SK-N-SH treated with all-trans-retinoic acid at 6 μM for 48 hours (cell line): ENCODE measurements at regions not wholly inside any gene's neighbourhood (a gene's known extent, or its start where the extent isn't known, plus 50 kb on each side); places are given as distances from the start of the nearest gene placed in this dataset.

Experiments
- ATAC-seq: fragments of 200-7000 bp; cut with Tn5 transposase; 3 replicates; pipeline ENCODE4 v1.9.1; 2020; ENCODE audit warnings: mild to moderate bottlenecking, moderate library complexity
- ARNTL ChIP-seq: fragments of 450-650 bp; formaldehyde crosslinking; IDR thresholded peaks from 2 replicates; pipeline ENCODE4 v1.5.0; 2020; ENCODE audit warnings: low read depth, mild to moderate bottlenecking, moderate library complexity, borderline replicate concordance
- BACH2 ChIP-seq: fragments of 250-450 bp; sonication (Bioruptor Pico); IDR thresholded peaks from 2 replicates; pipeline ENCODE4 v1.9.0; 2021; ENCODE audit warnings: mild to moderate bottlenecking, borderline replicate concordance
- CREB5 ChIP-seq: fragments of 250-450 bp; sonication (Bioruptor Pico); IDR thresholded peaks from 2 replicates; pipeline ENCODE4 v1.5.1; 2020; ENCODE audit warnings: low read depth, mild to moderate bottlenecking, moderate library complexity
- ESRRG ChIP-seq: fragments of 250-450 bp; sonication (Bioruptor Pico); IDR thresholded peaks from 2 replicates; pipeline ENCODE4 v1.6.1; 2021; ENCODE audit warnings: mild to moderate bottlenecking
- GLIS3 ChIP-seq: fragments of 250-450 bp; sonication (Bioruptor Pico); IDR thresholded peaks from 2 replicates; pipeline ENCODE4 v1.5.0; 2020; ENCODE audit warnings: mild to moderate bottlenecking, moderate library complexity
- ISL1 ChIP-seq: fragments of 250-450 bp; sonication (Bioruptor Pico); IDR thresholded peaks from 2 replicates; pipeline ENCODE4 v2.1.2; 2022; ENCODE audit warnings: mild to moderate bottlenecking, moderate library complexity
- OSR1 ChIP-seq: fragments of 250-450 bp; sonication (Bioruptor Pico); IDR thresholded peaks from 2 replicates; pipeline ENCODE4 v1.8.0; 2022; ENCODE audit warnings: moderate library complexity, mild to moderate bottlenecking, inconsistent platforms
- PPARA ChIP-seq: fragments of 250-450 bp; sonication (Bioruptor Pico); IDR thresholded peaks from 2 replicates; pipeline ENCODE4 v1.5.0; 2020; ENCODE audit warnings: mild to moderate bottlenecking, borderline replicate concordance
- RARB ChIP-seq: fragments of 250-450 bp; sonication (Bioruptor Pico); IDR thresholded peaks from 2 replicates; pipeline ENCODE4 v1.8.0; 2021; ENCODE audit warnings: mild to moderate bottlenecking, moderate library complexity
- TCF4 ChIP-seq: fragments of 250-450 bp; sonication (Bioruptor Pico); IDR thresholded peaks from 2 replicates; pipeline ENCODE4 v1.8.0; 2021; ENCODE audit warnings: mild to moderate bottlenecking, moderate library complexity, borderline replicate concordance
- TOX ChIP-seq: fragments of 250-450 bp; sonication (Bioruptor Pico); IDR thresholded peaks from 2 replicates; pipeline ENCODE4 v1.8.0; 2021; ENCODE audit warnings: mild to moderate bottlenecking, moderate library complexity, borderline replicate concordance
- TSHZ2 ChIP-seq: fragments of 250-450 bp; sonication (Bioruptor Pico); IDR thresholded peaks from 2 replicates; pipeline ENCODE4 v1.5.0; 2020; ENCODE audit warnings: mild to moderate bottlenecking, moderate library complexity
- ZC3H10 ChIP-seq: fragments of 250-450 bp; sonication (Bioruptor Pico); IDR thresholded peaks from 2 replicates; pipeline ENCODE4 v1.5.1; 2021; ENCODE audit warnings: mild to moderate bottlenecking, moderate library complexity
- ZFP3 ChIP-seq: fragments of 250-450 bp; sonication (Bioruptor Pico); IDR thresholded peaks from 2 replicates; pipeline ENCODE4 v1.5.0; 2020; ENCODE audit warnings: mild to moderate bottlenecking, moderate library complexity
- ZFP30 ChIP-seq: fragments of 450-650 bp; formaldehyde crosslinking; IDR thresholded peaks from 2 replicates; pipeline ENCODE4 v1.5.0; 2022; ENCODE audit warnings: mild to moderate bottlenecking, moderate library complexity
- ZNF565 ChIP-seq: fragments of 450-650 bp; formaldehyde crosslinking; conservative IDR thresholded peaks from 2 replicates; pipeline ENCODE4 v1.5.0; 2020; ENCODE audit warnings: low read depth, mild to moderate bottlenecking, moderate library complexity
- ZNF8 ChIP-seq: fragments of 450-650 bp; formaldehyde crosslinking; IDR thresholded peaks from 2 replicates; pipeline ENCODE4 v1.5.0; 2020; ENCODE audit warnings: mild to moderate bottlenecking, moderate library complexity
- TF ChIP-seq, protein P1 (sequence below): fragments of 250-450 bp; sonication (Bioruptor Pico); IDR thresholded peaks from 2 replicates; pipeline ENCODE4 v1.5.1; 2021; ENCODE audit warnings: mild to moderate bottlenecking, moderate library complexity
- TF ChIP-seq, protein P2 (sequence below): fragments of 250-450 bp; sonication (Bioruptor Pico); IDR thresholded peaks from 2 replicates; pipeline ENCODE4 v1.8.0; 2020; ENCODE audit warnings: mild to moderate bottlenecking, moderate library complexity, borderline replicate concordance
- TF ChIP-seq, protein P3 (sequence below): fragments of 250-450 bp; sonication (Bioruptor Pico); IDR thresholded peaks from 2 replicates; pipeline ENCODE4 v1.8.0; 2021; ENCODE audit warnings: low read depth, mild to moderate bottlenecking, moderate library complexity, borderline replicate concordance

GRCh38 chr13:44120043-44120442, 240.3 kb downstream of the LACC1 start:
- no peak for ATAC-seq
- TF ChIP-seq TSHZ2 (CRISPR knock-in tag) (no peak), ISL1 (CRISPR knock-in tag) (no peak), PPARA (CRISPR knock-in tag) (no peak), BACH2 (no peak), ZNF565 (CRISPR knock-in tag) (no peak), ZNF8 (CRISPR knock-in tag) (no peak), OSR1 (CRISPR knock-in tag) (no peak), TCF4 (CRISPR knock-in tag) (no peak), ESRRG (no peak), ARNTL (CRISPR knock-in tag) (no peak), GLIS3 (no peak), RARB (CRISPR knock-in tag) (no peak), ZC3H10 (CRISPR knock-in tag) (no peak), ZFP3 (no peak), TOX (CRISPR knock-in tag) (no peak), ZFP30 (CRISPR knock-in tag) (no peak)
- TF ChIP-seq, protein P1, sequence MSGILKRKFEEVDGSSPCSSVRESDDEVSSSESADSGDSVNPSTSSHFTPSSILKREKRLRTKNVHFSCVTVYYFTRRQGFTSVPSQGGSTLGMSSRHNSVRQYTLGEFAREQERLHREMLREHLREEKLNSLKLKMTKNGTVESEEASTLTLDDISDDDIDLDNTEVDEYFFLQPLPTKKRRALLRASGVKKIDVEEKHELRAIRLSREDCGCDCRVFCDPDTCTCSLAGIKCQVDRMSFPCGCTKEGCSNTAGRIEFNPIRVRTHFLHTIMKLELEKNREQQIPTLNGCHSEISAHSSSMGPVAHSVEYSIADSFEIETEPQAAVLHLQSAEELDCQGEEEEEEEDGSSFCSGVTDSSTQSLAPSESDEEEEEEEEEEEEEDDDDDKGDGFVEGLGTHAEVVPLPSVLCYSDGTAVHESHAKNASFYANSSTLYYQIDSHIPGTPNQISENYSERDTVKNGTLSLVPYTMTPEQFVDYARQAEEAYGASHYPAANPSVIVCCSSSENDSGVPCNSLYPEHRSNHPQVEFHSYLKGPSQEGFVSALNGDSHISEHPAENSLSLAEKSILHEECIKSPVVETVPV (CRISPR knock-in tag) = no peak
- TF ChIP-seq, protein P2, sequence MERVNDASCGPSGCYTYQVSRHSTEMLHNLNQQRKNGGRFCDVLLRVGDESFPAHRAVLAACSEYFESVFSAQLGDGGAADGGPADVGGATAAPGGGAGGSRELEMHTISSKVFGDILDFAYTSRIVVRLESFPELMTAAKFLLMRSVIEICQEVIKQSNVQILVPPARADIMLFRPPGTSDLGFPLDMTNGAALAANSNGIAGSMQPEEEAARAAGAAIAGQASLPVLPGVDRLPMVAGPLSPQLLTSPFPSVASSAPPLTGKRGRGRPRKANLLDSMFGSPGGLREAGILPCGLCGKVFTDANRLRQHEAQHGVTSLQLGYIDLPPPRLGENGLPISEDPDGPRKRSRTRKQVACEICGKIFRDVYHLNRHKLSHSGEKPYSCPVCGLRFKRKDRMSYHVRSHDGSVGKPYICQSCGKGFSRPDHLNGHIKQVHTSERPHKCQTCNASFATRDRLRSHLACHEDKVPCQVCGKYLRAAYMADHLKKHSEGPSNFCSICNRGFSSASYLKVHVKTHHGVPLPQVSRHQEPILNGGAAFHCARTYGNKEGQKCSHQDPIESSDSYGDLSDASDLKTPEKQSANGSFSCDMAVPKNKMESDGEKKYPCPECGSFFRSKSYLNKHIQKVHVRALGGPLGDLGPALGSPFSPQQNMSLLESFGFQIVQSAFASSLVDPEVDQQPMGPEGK = no peak
- TF ChIP-seq, protein P3, sequence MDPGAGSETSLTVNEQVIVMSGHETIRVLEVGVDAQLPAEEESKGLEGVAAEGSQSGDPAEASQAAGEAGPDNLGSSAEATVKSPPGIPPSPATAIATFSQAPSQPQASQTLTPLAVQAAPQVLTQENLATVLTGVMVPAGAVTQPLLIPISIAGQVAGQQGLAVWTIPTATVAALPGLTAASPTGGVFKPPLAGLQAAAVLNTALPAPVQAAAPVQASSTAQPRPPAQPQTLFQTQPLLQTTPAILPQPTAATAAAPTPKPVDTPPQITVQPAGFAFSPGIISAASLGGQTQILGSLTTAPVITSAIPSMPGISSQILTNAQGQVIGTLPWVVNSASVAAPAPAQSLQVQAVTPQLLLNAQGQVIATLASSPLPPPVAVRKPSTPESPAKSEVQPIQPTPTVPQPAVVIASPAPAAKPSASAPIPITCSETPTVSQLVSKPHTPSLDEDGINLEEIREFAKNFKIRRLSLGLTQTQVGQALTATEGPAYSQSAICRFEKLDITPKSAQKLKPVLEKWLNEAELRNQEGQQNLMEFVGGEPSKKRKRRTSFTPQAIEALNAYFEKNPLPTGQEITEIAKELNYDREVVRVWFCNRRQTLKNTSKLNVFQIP (CRISPR knock-in tag) = no peak

DNA sequence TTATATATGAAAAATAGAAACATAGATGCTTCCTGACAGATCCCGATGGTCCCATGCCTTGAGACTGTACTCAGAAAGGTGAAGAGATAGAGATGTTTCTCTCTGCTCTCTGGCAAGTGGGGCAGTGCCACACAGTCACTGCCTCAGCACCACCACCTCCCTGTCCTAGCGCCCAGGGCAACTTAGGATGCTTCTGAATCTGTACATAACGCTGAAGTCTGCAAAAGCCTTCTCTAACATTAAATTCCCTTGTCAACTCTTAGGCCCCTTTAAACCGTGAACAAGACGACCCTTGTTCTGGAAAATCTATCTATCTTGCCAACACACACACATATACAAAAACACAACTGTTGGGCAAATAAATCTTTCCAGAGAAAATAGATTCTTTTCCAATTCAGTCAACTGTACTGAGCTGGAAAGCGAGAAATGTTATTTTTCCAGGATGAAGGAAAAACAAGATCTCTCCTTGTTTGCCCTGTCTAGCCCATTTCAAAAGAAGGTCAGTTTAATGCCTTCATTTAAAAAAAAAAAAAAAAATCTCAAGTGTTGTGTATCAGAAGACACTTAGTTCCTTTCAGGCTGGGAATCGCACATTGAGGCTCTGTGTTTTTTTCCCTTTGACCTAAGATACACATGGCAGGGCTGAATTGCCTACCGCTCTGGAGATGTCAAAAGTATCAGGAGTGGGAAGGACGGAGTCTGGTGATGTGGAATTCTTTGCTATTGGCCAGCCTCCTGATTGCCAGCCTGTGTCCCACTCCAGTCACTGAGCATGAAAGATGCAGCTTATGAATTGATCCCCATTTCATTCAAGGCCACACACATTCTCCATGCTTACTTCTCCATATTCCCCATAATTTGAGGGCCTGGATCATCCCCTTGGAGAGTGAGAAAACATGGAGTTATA, 241.4 kb downstream of the LACC1 start:
- TF ChIP-seq, protein P3 (CRISPR knock-in tag) = no peak
- no peak for TF ChIP-seq OSR1 (CRISPR knock-in tag)
- TF ChIP-seq CREB5 = no peak
- TF ChIP-seq ZFP30 (CRISPR knock-in tag) = no peak
- TF ChIP-seq TSHZ2 (CRISPR knock-in tag) = no peak
- no peak for TF ChIP-seq ESRRG
- TF ChIP-seq, protein P1 (CRISPR knock-in tag) = no peak
- TF ChIP-seq RARB (CRISPR knock-in tag) = no peak
- TF ChIP-seq ZFP3 = no peak
- TF ChIP-seq ISL1 (CRISPR knock-in tag) = no peak
- TF ChIP-seq ZNF8 (CRISPR knock-in tag) = no peak
- ATAC-seq = no peak
